ENCODE measurements at regions not wholly inside any gene's neighbourhood (a gene's known extent, or its start where the extent isn't known, plus 50 kb on each side); places are given as distances from the start of the nearest gene placed in this dataset.

GRCh38 chr10:83919187-83919586, 220.1 kb upstream of the GHITM start:
- TF ChIP-seq CTCF (IDR thresholded peaks at IDR 0.05): no peak
- TF ChIP-seq POLR2A (IDR thresholded peaks at IDR 0.05): no peak

Measured in thyroid gland (tissue), 4 donors.